ENCODE measurements at regions not wholly inside any gene's neighbourhood (a gene's known extent, or its start where the extent isn't known, plus 50 kb on each side); places are given as distances from the start of the nearest gene placed in this dataset.

DNA sequence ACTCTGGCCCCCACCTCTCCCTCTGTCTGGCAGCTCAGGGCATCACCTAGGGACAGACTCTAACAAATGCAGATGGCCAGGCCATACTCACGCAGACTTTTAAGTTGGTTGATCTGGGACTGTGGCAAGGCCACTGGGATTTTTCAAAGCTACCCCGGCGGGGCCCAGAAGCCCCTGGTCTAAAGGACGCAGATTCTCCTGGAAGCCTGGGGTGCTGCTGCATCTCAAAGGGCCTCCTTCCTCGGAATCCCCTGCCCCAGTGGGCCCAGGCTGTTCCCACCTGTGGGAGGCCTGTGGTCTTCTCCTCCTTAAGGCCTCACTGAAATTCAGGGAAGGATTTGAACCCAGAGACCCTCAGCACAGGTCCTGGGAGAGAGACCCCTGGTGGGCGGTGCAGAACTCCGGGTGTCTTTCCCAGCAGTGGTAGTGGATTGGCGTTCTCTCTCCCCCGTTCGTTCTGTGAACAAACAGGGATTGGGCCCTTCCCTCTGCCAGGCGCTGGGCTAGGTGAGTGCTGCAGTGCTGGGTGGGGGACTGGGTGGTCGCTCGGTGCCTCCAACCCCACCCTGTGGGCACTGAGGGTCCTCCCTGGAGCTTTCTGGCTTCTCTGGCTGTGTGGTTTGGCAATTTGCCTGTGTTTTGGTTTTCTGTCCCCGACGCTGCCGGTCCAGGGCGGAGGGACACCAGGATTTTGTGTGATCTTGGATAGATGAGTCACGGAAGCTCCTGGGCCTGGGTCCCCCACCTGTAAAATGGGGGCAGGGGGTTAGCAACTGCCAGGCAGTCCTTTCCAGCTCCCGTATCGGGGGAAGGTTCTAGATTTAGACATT is 160.5 kb upstream of the GSE1 start:
- TF ChIP-seq, protein P1, sequence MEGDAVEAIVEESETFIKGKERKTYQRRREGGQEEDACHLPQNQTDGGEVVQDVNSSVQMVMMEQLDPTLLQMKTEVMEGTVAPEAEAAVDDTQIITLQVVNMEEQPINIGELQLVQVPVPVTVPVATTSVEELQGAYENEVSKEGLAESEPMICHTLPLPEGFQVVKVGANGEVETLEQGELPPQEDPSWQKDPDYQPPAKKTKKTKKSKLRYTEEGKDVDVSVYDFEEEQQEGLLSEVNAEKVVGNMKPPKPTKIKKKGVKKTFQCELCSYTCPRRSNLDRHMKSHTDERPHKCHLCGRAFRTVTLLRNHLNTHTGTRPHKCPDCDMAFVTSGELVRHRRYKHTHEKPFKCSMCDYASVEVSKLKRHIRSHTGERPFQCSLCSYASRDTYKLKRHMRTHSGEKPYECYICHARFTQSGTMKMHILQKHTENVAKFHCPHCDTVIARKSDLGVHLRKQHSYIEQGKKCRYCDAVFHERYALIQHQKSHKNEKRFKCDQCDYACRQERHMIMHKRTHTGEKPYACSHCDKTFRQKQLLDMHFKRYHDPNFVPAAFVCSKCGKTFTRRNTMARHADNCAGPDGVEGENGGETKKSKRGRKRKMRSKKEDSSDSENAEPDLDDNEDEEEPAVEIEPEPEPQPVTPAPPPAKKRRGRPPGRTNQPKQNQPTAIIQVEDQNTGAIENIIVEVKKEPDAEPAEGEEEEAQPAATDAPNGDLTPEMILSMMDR (IDR thresholded peaks at IDR 0.05; ENCODE audit: low read depth, low read length, poor library complexity, severe bottlenecking): no peak
- TF ChIP-seq EZH2phosphoT487 (IDR thresholded peaks at IDR 0.05; ENCODE audit: borderline replicate concordance, low read length): no peak
- Histone ChIP-seq H3K27me3 (ENCODE audit: control insufficient read depth, low read length) (peaks cover 2% of the 10 kb centered on the region; the same call in 1 of the 2 replicates), H4K20me1 (ENCODE audit: control insufficient read depth, insufficient read depth, low read depth, low read length) (no peaks in the 10 kb centered on the region), H3K9me2 (replicated peaks; ENCODE audit: control insufficient read depth, low read length) (no peaks in the 10 kb centered on the region), H3K9me3 (ENCODE audit: control insufficient read depth, insufficient read depth, low read length) (no peaks in the 10 kb centered on the region), H3F3A (ENCODE audit: control insufficient read depth, insufficient read depth) (no peaks in the 10 kb centered on the region; the same call in 1 of the 2 replicates), H3K79me2 (ENCODE audit: control insufficient read depth, low read length) (no peaks in the 10 kb centered on the region), H3K4me2 (ENCODE audit: low read length) (no peak overlapping the region), H3K27ac (ENCODE audit: low read depth, low read length) (no peak overlapping the region), H3K36me3 (ENCODE audit: control insufficient read depth, low read length) (no peaks in the 10 kb centered on the region), H3K4me3 (ENCODE audit: low read length) (no peak overlapping the region), H3K4me1 (ENCODE audit: control insufficient read depth, low read length) (peaks cover 23% of the 10 kb centered on the region)

DNA sequence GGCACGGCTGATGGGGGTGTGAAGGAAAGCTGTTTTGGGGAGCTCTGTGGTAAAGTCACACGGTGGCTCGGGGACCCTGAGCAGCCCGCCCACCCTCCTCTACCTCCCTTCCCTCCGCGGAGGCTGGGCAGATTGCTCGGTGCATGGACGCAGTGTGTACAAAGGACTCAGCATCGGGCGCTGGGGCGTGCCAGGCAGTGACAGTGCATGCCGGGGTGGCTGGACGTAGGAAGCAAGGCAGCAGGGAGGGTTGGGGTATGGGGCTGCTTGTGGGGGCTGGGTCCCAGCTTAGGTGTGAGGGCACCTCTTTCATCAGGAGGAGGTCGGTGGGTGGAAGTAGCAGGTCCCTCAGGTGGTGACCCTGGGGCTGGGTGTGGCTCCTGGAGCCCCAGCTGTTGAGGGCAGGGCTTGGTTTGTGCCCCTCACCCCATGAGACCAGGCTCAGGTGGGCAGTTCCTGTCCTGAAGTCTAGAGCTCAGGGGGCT is 159.9 kb upstream of the GSE1 start:
- no peaks in the 10 kb centered on the region for H4K20me1 ChIP-seq (ENCODE audit: control insufficient read depth, insufficient read depth, low read depth, low read length)
- no peak overlapping the region for H3K4me2 ChIP-seq (ENCODE audit: low read length)
- no peaks in the 10 kb centered on the region for H3K27me3 ChIP-seq (ENCODE audit: control insufficient read depth, low read length)
- H3F3A ChIP-seq (ENCODE audit: control insufficient read depth, insufficient read depth): no peaks in the 10 kb centered on the region; the same call in 1 of the 2 replicates
- no peak overlapping the region for H3K27ac ChIP-seq (ENCODE audit: low read depth, low read length)
- TF ChIP-seq, protein P1 (IDR thresholded peaks at IDR 0.05; ENCODE audit: low read depth, low read length, poor library complexity, severe bottlenecking): no peak
- TF ChIP-seq EZH2phosphoT487 (IDR thresholded peaks at IDR 0.05; ENCODE audit: borderline replicate concordance, low read length): no peak
- H3K79me2 ChIP-seq (ENCODE audit: control insufficient read depth, low read length): no peaks in the 10 kb centered on the region
- H3K4me1 ChIP-seq (ENCODE audit: control insufficient read depth, low read length): peaks cover 16% of the 10 kb centered on the region
- no peaks in the 10 kb centered on the region for H3K36me3 ChIP-seq (ENCODE audit: control insufficient read depth, low read length)
- no peak overlapping the region for H3K4me3 ChIP-seq (ENCODE audit: low read length)
- no peaks in the 10 kb centered on the region for H3K9me3 ChIP-seq (ENCODE audit: control insufficient read depth, insufficient read depth, low read length)
- H3K9me2 ChIP-seq (replicated peaks; ENCODE audit: control insufficient read depth, low read length): no peaks in the 10 kb centered on the region

DNA sequence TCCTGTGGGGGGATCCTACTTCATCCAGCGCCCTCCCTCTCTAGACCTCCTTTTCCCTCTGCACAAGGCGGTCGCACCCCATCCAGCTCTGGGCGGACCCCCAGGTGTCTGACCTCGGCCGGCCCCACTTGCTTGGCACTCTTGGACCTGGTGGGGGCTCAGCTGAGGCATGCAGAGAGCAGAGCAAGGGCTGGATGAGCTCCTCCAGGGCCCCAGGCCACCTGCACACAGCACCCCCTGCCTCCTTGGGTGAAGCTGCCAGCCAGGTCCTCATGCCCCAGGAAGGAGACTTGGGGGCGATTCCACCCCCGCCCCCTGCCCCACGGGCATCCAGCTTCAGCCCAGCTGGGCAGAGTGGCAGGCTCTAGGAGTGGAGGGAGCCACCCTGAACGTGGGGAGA is 159.4 kb upstream of the GSE1 start:
- Histone ChIP-seq H3K4me2 (ENCODE audit: low read length) (no peak overlapping the region), H4K20me1 (ENCODE audit: control insufficient read depth, insufficient read depth, low read depth, low read length) (no peaks in the 10 kb centered on the region), H3K9me2 (replicated peaks; ENCODE audit: control insufficient read depth, low read length) (no peaks in the 10 kb centered on the region), H3K9me3 (ENCODE audit: control insufficient read depth, insufficient read depth, low read length) (no peaks in the 10 kb centered on the region), H3K36me3 (ENCODE audit: control insufficient read depth, low read length) (no peaks in the 10 kb centered on the region), H3K79me2 (ENCODE audit: control insufficient read depth, low read length) (no peaks in the 10 kb centered on the region), H3K27ac (ENCODE audit: low read depth, low read length) (no peak overlapping the region), H3K4me1 (ENCODE audit: control insufficient read depth, low read length) (peaks cover 12% of the 10 kb centered on the region), H3F3A (ENCODE audit: control insufficient read depth, insufficient read depth) (no peaks in the 10 kb centered on the region; the same call in 1 of the 2 replicates), H3K27me3 (ENCODE audit: control insufficient read depth, low read length) (no peaks in the 10 kb centered on the region), H3K4me3 (ENCODE audit: low read length) (no peak overlapping the region)
- TF ChIP-seq, protein P1 (IDR thresholded peaks at IDR 0.05; ENCODE audit: low read depth, low read length, poor library complexity, severe bottlenecking): no peak
- TF ChIP-seq EZH2phosphoT487 (IDR thresholded peaks at IDR 0.05; ENCODE audit: borderline replicate concordance, low read length): no peak
